ENCODE measurements at regions not wholly inside any gene's neighbourhood (a gene's known extent, or its start where the extent isn't known, plus 50 kb on each side); places are given as distances from the start of the nearest gene placed in this dataset.

DNA sequence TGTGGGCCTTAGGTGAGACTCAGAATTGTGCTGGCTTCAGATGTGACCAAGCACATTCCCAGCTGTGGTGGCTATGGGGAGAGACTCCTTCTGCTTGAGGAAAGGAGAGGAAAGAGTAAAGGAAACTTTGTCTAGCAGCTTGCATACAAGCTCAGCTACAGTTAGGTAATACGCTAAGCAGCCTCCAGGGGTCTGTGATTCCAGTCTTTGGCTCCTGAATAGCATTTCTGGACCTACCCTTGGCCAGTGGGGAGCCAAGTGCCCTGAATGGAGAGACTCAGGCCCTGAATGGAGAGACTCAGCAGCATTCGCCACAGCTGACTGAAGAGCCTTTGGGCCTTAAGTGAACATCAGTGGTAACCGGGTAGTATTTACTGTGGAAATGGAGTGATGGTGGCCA is 227.4 kb upstream of the CDH7 start:
- POLR2A ChIA-PET, result no interaction called here
- H3K4me3 Mint-ChIP-seq, result no peak overlapping the region

GRCh38 chr18:65522907-65523306 is 227.9 kb upstream of the CDH7 start:
- Mint-ChIP-seq H3K9me3 (no peaks in the 10 kb centered on the region), H3K4me3 (no peak overlapping the region), H3K4me1 (no peaks in the 10 kb centered on the region), H3K27me3 (no peaks in the 10 kb centered on the region), H3K27ac (no peak overlapping the region), H3K36me3 (ENCODE audit: low read depth) (no peaks in the 10 kb centered on the region)
- no peak for DNase-seq
- ChIA-PET CTCF (no interaction called here), POLR2A (no interaction called here)

More for the DNA sequence above, 227.4 kb upstream of the CDH7 start:
- DNase-seq, result no peak
- Mint-ChIP-seq H3K9me3 (no peaks in the 10 kb centered on the region), H3K27ac (no peak overlapping the region), H3K36me3 (ENCODE audit: low read depth) (no peaks in the 10 kb centered on the region), H3K4me1 (no peaks in the 10 kb centered on the region), H3K27me3 (no peaks in the 10 kb centered on the region)
- CTCF ChIA-PET, result no interaction called here

- CTCF ChIA-PET, result no interaction called here
Measured at GRCh38 chr18:65516209-65516608, 234.6 kb upstream of the CDH7 start.

GRCh38 chr18:65498605-65499004 is 252.2 kb upstream of the CDH7 start:
- CTCF ChIA-PET, result no interaction called here
- no peaks in the 10 kb centered on the region for H3K36me3 Mint-ChIP-seq (ENCODE audit: low read depth)
- H3K27ac Mint-ChIP-seq, result no peak overlapping the region
- POLR2A ChIA-PET, result no interaction called here
- no peaks in the 10 kb centered on the region for H3K27me3 Mint-ChIP-seq
- no peak for DNase-seq
- no peaks in the 10 kb centered on the region for H3K4me1 Mint-ChIP-seq
- peaks cover 1% of the 10 kb centered on the region for H3K9me3 Mint-ChIP-seq
- no peak overlapping the region for H3K4me3 Mint-ChIP-seq

More at GRCh38 chr18:65516209-65516608, 234.6 kb upstream of the CDH7 start:
- H3K9me3 Mint-ChIP-seq, result no peaks in the 10 kb centered on the region
- POLR2A ChIA-PET, result no interaction called here
- no peak for DNase-seq
- no peak overlapping the region for H3K27ac Mint-ChIP-seq
- H3K4me3 Mint-ChIP-seq, result no peak overlapping the region
- no peaks in the 10 kb centered on the region for H3K4me1 Mint-ChIP-seq
- no peaks in the 10 kb centered on the region for H3K27me3 Mint-ChIP-seq
- H3K36me3 Mint-ChIP-seq (ENCODE audit: low read depth), result no peaks in the 10 kb centered on the region

- Mint-ChIP-seq H3K27me3 (no peaks in the 10 kb centered on the region), H3K9me3 (peaks cover 5% of the 10 kb centered on the region), H3K36me3 (ENCODE audit: low read depth) (no peaks in the 10 kb centered on the region), H3K4me1 (no peaks in the 10 kb centered on the region), H3K27ac (no peak overlapping the region), H3K4me3 (no peak overlapping the region)
- no peak for DNase-seq
- ChIA-PET POLR2A (no interaction called here), CTCF (no interaction called here)
Measured at GRCh38 chr18:65487569-65487968, 263.2 kb upstream of the CDH7 start.

DNA sequence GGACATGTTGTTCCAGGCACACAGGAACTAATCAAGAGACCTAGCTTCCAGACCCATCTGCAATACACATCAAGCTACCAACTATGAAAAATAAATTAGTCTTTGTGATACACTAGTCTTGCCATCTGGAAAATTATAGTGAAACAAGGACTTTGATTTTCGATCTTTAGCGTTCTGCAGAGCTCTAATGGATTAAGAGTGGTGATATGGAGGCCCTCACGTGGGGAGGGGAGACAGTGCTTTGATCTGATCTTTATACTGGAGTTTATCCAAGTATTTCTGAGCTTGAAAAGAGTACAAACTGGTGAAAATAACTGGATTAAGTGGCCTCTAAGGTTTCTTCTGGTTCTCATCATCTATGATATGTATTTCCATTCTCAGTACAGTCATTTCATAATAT is 273.4 kb upstream of the CDH7 start:
- Mint-ChIP-seq H3K36me3 (ENCODE audit: low read depth) (no peaks in the 10 kb centered on the region), H3K4me1 (no peaks in the 10 kb centered on the region), H3K27ac (no peak overlapping the region), H3K9me3 (peaks cover 2% of the 10 kb centered on the region), H3K4me3 (no peak overlapping the region), H3K27me3 (no peaks in the 10 kb centered on the region)
- no peak for DNase-seq
- ChIA-PET POLR2A (no interaction called here), CTCF (no interaction called here)

GRCh38 chr18:65468881-65469280 is 281.9 kb upstream of the CDH7 start:
- no peaks in the 10 kb centered on the region for H3K27me3 Mint-ChIP-seq
- H3K27ac Mint-ChIP-seq, result no peak overlapping the region
- no peaks in the 10 kb centered on the region for H3K4me1 Mint-ChIP-seq
- H3K9me3 Mint-ChIP-seq, result peaks cover 2% of the 10 kb centered on the region
- no peak for DNase-seq
- no peak overlapping the region for H3K4me3 Mint-ChIP-seq
- ChIA-PET POLR2A (no interaction called here), CTCF (no interaction called here)
- H3K36me3 Mint-ChIP-seq (ENCODE audit: low read depth), result no peaks in the 10 kb centered on the region

- H3K27me3 Mint-ChIP-seq, result no peaks in the 10 kb centered on the region
- H3K4me3 Mint-ChIP-seq, result no peak overlapping the region
- H3K27ac Mint-ChIP-seq, result no peak overlapping the region
- H3K4me1 Mint-ChIP-seq, result no peaks in the 10 kb centered on the region
- POLR2A ChIA-PET, result no interaction called here
- CTCF ChIA-PET, result no interaction called here
- H3K9me3 Mint-ChIP-seq, result peaks cover 2% of the 10 kb centered on the region
- DNase-seq, result no peak
- no peaks in the 10 kb centered on the region for H3K36me3 Mint-ChIP-seq (ENCODE audit: low read depth)
Measured at GRCh38 chr18:65464361-65464760, 286.5 kb upstream of the CDH7 start.

- no peak overlapping the region for H3K4me3 Mint-ChIP-seq
- CTCF ChIA-PET, result no interaction called here
- no peaks in the 10 kb centered on the region for H3K9me3 Mint-ChIP-seq
- no peak overlapping the region for H3K27ac Mint-ChIP-seq
- no peak for DNase-seq
- no peaks in the 10 kb centered on the region for H3K36me3 Mint-ChIP-seq (ENCODE audit: low read depth)
- no peaks in the 10 kb centered on the region for H3K27me3 Mint-ChIP-seq
- H3K4me1 Mint-ChIP-seq, result no peaks in the 10 kb centered on the region
- POLR2A ChIA-PET, result no interaction called here
Measured at GRCh38 chr18:65459741-65460140, 291.1 kb upstream of the CDH7 start.

GRCh38 chr18:65458871-65459270 is 291.9 kb upstream of the CDH7 start:
- H3K9me3 Mint-ChIP-seq, result no peaks in the 10 kb centered on the region
- ChIA-PET POLR2A (no interaction called here), CTCF (interaction anchor here (0.6 kb wide), 1 partner anchor 10 kb away, joined by 4 read pairs; no protein-coding TSS in a partner anchor)
- DNase-seq, result no peak
- H3K27me3 Mint-ChIP-seq, result no peaks in the 10 kb centered on the region
- H3K36me3 Mint-ChIP-seq (ENCODE audit: low read depth), result no peaks in the 10 kb centered on the region
- no peak overlapping the region for H3K4me3 Mint-ChIP-seq
- no peak overlapping the region for H3K27ac Mint-ChIP-seq
- no peaks in the 10 kb centered on the region for H3K4me1 Mint-ChIP-seq

DNA sequence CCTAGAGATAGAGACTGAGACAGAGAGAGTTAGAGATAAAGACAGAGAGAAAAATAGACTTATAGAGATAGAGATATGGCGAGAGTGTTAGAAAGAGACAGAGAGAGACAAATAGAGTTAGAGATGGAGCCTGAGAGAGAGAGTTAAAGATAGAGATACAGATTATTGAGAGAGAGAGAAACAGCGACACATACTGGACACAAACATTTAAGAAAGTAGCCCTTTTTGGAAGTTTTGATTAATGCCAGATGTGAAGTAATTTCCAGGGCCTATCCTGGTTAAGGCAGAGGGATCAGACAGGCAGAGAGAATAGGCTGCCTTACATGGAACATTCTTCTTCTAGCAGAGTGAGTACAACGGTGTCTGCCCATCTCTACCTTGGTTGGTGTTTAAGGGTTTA is 311.6 kb upstream of the CDH7 start:
- DNase-seq, result no peak
- H3K9me3 Mint-ChIP-seq, result peaks cover 2% of the 10 kb centered on the region
- ChIA-PET POLR2A (no interaction called here), CTCF (no interaction called here)
- no peak overlapping the region for H3K4me3 Mint-ChIP-seq
- H3K27ac Mint-ChIP-seq, result no peak overlapping the region
- H3K36me3 Mint-ChIP-seq (ENCODE audit: low read depth), result no peaks in the 10 kb centered on the region
- H3K4me1 Mint-ChIP-seq, result no peaks in the 10 kb centered on the region
- no peaks in the 10 kb centered on the region for H3K27me3 Mint-ChIP-seq

- no peaks in the 10 kb centered on the region for H3K4me1 Mint-ChIP-seq
- ChIA-PET POLR2A (no interaction called here), CTCF (no interaction called here)
- no peak overlapping the region for H3K4me3 Mint-ChIP-seq
- no peaks in the 10 kb centered on the region for H3K36me3 Mint-ChIP-seq (ENCODE audit: low read depth)
- no peaks in the 10 kb centered on the region for H3K27me3 Mint-ChIP-seq
- H3K9me3 Mint-ChIP-seq, result no peaks in the 10 kb centered on the region
- no peak for DNase-seq
- no peak overlapping the region for H3K27ac Mint-ChIP-seq
Measured at GRCh38 chr18:65436430-65436829, 314.4 kb upstream of the CDH7 start.

- H3K27ac Mint-ChIP-seq, result no peak overlapping the region
- no peaks in the 10 kb centered on the region for H3K9me3 Mint-ChIP-seq
- H3K27me3 Mint-ChIP-seq, result no peaks in the 10 kb centered on the region
- no peaks in the 10 kb centered on the region for H3K36me3 Mint-ChIP-seq (ENCODE audit: low read depth)
- no peaks in the 10 kb centered on the region for H3K4me1 Mint-ChIP-seq
- CTCF ChIA-PET, result no interaction called here
- H3K4me3 Mint-ChIP-seq, result no peak overlapping the region
- DNase-seq, result no peak
- POLR2A ChIA-PET, result no interaction called here
Measured at GRCh38 chr18:65435534-65435933, 315.3 kb upstream of the CDH7 start.

- Mint-ChIP-seq H3K4me1 (no peaks in the 10 kb centered on the region), H3K36me3 (ENCODE audit: low read depth) (no peaks in the 10 kb centered on the region), H3K9me3 (peaks cover 4% of the 10 kb centered on the region), H3K4me3 (no peak overlapping the region), H3K27me3 (no peaks in the 10 kb centered on the region), H3K27ac (no peak overlapping the region)
- no peak for DNase-seq
- ChIA-PET CTCF (no interaction called here), POLR2A (no interaction called here)
Measured at GRCh38 chr18:65429601-65430000, 321.2 kb upstream of the CDH7 start.

DNA sequence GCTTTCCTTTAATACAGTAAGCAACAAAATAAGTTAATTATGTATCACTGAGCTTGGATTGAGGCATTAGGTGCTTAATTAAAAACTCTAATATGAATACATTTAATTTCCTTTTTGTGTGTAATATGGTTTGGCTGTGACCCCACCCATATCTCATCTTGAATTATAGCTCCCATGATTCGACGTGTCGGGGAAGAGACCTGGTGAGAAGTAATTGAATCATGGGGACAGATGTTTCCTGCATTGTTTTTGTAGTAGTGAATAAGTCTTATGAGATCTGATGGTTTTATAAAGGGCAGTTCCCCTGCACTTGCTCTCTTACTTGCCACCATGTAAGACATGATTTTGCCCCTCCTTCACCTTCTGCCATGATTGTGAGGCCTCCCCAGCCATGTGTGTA is 325.4 kb upstream of the CDH7 start:
- Mint-ChIP-seq H3K4me1 (no peaks in the 10 kb centered on the region), H3K9me3 (peaks cover 7% of the 10 kb centered on the region), H3K27ac (no peak overlapping the region), H3K27me3 (no peaks in the 10 kb centered on the region), H3K36me3 (ENCODE audit: low read depth) (no peaks in the 10 kb centered on the region), H3K4me3 (no peak overlapping the region)
- DNase-seq, result no peak
- CTCF ChIA-PET, result no interaction called here
- POLR2A ChIA-PET, result no interaction called here

Data from activated CD4-positive, alpha-beta T cell treated with anti-CD3 and anti-CD28 coated beads, Interleukin-2, amount 10 ng/mL, durations not matched to agents 7 days and 5 days (primary cell).